Liver (tissue), 3 donors: ENCODE measurements at regions not wholly inside any gene's neighbourhood (a gene's known extent, or its start where the extent isn't known, plus 50 kb on each side); places are given as distances from the start of the nearest gene placed in this dataset.

ENCODE experiments used
- FOXA1 ChIP-seq: IDR thresholded peaks from 2 replicates; pipeline ENCODE4 v1.6.1; 2016; ENCODE audit warnings: antibody characterized with exemption
- HNF4G ChIP-seq: IDR thresholded peaks from 2 replicates; pipeline ENCODE4 v1.6.1; 2016; ENCODE audit warnings: antibody characterized with exemption
- RAD21 ChIP-seq, 2 donors: IDR thresholded peaks; 2 replicates each; pipeline ENCODE4 v1.6.1; 2016; ENCODE audit warnings: antibody characterized with exemption in 2 of 2, mild to moderate bottlenecking in 2 of 2
- RXRA ChIP-seq, 2 donors: IDR thresholded peaks; 2 replicates each; pipeline ENCODE4 v1.6.1; 2017 to 2018; ENCODE audit warnings: antibody characterized with exemption in 2 of 2, mild to moderate bottlenecking in 1 of 2
- YY1 ChIP-seq: IDR thresholded peaks from 2 replicates; pipeline ENCODE4 v1.6.1; 2016; ENCODE audit warnings: antibody characterized with exemption, mild to moderate bottlenecking
- TF ChIP-seq, protein P1 (sequence below): fragments of 150-350 bp; IDR thresholded peaks from 2 replicates; pipeline ENCODE4 v1.5.1; 2017; ENCODE audit warnings: improper control_type of control experiment, low read depth, low read length; ENCODE audit not compliant: missing input control
- TF ChIP-seq, protein P2 (sequence below): IDR thresholded peaks from 2 replicates; pipeline ENCODE4 v1.6.1; 2016; ENCODE audit warnings: antibody characterized with exemption
- TF ChIP-seq, protein P3 (sequence below): IDR thresholded peaks from 2 replicates; pipeline ENCODE4 v1.6.1; 2016; ENCODE audit warnings: antibody characterized with exemption
- TF ChIP-seq, protein P4 (sequence below): IDR thresholded peaks from 2 replicates; pipeline ENCODE4 v1.6.1; 2016; ENCODE audit warnings: antibody characterized with exemption, mild to moderate bottlenecking
- donor health status: healthy.
- donor health status: healthy.

DNA sequence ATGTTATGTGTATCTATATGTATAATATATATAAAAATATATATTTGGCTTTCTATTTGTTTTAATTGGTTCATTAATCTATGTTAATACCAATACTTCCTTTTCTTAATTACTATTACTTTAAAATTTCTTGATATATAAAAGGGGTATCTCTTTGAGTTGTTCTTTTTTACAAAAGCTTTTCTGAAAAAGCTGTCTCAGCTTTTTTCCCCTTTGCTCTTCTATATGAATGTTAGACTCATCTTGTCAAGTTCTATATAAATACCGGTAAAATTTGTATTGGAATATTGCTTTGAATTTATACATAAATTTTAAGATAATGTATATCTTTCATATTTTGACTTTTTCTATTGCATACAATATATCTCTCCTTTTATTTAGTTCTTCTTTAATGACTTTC, 139.8 kb upstream of the FOXG1 start:
- no peak for TF ChIP-seq YY1
- TF ChIP-seq, protein P1, sequence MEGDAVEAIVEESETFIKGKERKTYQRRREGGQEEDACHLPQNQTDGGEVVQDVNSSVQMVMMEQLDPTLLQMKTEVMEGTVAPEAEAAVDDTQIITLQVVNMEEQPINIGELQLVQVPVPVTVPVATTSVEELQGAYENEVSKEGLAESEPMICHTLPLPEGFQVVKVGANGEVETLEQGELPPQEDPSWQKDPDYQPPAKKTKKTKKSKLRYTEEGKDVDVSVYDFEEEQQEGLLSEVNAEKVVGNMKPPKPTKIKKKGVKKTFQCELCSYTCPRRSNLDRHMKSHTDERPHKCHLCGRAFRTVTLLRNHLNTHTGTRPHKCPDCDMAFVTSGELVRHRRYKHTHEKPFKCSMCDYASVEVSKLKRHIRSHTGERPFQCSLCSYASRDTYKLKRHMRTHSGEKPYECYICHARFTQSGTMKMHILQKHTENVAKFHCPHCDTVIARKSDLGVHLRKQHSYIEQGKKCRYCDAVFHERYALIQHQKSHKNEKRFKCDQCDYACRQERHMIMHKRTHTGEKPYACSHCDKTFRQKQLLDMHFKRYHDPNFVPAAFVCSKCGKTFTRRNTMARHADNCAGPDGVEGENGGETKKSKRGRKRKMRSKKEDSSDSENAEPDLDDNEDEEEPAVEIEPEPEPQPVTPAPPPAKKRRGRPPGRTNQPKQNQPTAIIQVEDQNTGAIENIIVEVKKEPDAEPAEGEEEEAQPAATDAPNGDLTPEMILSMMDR, result no peak
- no peak for TF ChIP-seq RAD21 (IDR thresholded peaks at IDR 0.05)
- TF ChIP-seq, protein P2, sequence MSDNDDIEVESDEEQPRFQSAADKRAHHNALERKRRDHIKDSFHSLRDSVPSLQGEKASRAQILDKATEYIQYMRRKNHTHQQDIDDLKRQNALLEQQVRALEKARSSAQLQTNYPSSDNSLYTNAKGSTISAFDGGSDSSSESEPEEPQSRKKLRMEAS, result no peak
- no peak for TF ChIP-seq RXRA (IDR thresholded peaks at IDR 0.05)
- TF ChIP-seq, protein P3, sequence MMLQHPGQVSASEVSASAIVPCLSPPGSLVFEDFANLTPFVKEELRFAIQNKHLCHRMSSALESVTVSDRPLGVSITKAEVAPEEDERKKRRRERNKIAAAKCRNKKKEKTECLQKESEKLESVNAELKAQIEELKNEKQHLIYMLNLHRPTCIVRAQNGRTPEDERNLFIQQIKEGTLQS, result no peak
- TF ChIP-seq, protein P4, sequence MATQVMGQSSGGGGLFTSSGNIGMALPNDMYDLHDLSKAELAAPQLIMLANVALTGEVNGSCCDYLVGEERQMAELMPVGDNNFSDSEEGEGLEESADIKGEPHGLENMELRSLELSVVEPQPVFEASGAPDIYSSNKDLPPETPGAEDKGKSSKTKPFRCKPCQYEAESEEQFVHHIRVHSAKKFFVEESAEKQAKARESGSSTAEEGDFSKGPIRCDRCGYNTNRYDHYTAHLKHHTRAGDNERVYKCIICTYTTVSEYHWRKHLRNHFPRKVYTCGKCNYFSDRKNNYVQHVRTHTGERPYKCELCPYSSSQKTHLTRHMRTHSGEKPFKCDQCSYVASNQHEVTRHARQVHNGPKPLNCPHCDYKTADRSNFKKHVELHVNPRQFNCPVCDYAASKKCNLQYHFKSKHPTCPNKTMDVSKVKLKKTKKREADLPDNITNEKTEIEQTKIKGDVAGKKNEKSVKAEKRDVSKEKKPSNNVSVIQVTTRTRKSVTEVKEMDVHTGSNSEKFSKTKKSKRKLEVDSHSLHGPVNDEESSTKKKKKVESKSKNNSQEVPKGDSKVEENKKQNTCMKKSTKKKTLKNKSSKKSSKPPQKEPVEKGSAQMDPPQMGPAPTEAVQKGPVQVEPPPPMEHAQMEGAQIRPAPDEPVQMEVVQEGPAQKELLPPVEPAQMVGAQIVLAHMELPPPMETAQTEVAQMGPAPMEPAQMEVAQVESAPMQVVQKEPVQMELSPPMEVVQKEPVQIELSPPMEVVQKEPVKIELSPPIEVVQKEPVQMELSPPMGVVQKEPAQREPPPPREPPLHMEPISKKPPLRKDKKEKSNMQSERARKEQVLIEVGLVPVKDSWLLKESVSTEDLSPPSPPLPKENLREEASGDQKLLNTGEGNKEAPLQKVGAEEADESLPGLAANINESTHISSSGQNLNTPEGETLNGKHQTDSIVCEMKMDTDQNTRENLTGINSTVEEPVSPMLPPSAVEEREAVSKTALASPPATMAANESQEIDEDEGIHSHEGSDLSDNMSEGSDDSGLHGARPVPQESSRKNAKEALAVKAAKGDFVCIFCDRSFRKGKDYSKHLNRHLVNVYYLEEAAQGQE, result no peak
- no peak for TF ChIP-seq FOXA1
- no peak for TF ChIP-seq HNF4G
